DMS153 treated with DMSO at 0.1 percent for 48 hours (cell line): ENCODE measurements at regions not wholly inside any gene's neighbourhood (a gene's known extent, or its start where the extent isn't known, plus 50 kb on each side); places are given as distances from the start of the nearest gene placed in this dataset.
A peak's percentile ranks its signal among the peaks of the same experiment; 100 is the strongest.
"Not testable (repeated sequence)": the region's sequence is repeated elsewhere in the genome, so short reads cannot be mapped to it uniquely, and the experiment has no call there.

Experiments used
- DNase-seq: peaks from one replicate; lab custom pipeline; 2025; ENCODE audit not compliant: unreplicated experiment; lab: John Stamatoyannopoulos, UW

DNA sequence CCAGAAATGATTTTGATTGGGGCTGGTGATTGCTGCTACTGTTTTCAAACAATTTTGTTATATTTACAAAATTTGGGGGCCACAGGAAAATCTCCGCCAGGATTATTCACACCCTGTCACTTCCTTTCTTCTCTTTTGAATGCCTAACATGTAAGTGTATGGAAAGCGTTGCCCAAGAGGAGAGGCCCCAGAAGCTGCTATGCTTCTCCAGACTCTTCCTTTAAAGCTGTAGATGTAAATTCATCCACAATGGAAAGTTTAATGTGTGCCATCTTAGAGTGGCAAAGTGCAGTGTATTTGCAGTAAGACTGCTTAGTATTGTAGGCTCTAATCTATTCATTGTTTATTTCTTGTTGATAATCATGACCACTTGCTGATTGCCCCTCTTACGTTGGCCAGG, 136.7 kb upstream of the LRIG3 start:
- DNase-seq = no peak

DNA sequence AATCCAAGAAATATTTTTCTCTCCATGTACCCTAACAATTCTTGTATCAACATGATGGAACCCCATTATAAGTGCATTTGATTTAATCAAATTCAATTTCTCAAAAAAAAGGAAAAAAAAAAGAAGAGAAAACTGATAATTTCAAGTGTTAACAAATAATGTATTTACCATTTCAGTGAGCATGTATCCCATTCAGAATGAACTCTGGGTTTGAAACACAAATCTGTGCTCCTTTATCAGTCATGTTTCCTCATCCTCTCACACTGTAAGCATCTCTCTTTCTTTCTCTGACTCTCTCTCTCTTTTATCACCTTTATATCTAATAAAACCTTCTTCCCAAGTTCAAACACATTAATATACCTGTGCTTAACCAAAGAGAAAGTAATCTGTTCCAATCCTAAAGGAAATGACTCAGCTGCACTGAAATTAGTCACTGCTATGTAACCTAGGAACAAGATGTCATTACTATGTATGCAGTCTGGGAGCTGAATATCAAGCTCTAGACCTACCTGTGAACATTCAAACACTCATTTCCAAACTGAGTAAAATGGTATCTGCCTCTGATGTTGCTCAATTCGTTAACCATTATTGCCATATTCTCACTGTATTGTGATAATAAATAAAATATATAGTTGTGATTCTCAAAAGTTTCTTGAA, 135.0 kb upstream of the LRIG3 start:
- no peak for DNase-seq

DNA sequence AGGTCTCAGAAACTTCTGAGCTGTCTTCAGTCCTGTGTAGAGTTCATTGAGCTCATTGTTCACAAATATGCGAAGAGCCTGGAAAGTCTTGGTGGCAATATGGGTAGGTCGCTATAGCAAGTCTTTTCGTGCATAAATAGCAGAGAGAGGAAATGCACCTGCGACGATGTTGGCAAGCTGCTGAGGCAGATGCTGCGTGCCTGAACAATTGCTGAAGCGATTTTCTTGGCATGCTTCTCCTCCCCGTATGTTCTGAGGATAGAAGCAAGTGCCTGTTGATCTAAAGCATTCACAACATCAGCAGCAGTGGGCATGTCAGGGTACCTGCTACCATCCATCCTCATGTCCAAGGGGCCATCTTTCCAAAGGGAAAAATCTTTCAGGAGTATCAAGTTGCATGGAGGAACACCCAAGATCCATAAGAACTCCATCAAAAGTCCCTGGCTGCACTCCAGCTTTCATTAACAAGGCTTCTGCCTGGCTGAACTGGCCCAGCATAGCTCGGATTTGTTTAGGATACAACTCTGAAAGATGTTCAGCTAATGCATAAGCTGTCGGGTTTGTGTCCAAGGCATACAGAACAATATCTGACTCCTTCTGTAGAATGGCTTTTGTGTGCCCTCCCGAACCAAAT, 133.1 kb upstream of the LRIG3 start:
- DNase-seq = not testable (repeated sequence)

DNA sequence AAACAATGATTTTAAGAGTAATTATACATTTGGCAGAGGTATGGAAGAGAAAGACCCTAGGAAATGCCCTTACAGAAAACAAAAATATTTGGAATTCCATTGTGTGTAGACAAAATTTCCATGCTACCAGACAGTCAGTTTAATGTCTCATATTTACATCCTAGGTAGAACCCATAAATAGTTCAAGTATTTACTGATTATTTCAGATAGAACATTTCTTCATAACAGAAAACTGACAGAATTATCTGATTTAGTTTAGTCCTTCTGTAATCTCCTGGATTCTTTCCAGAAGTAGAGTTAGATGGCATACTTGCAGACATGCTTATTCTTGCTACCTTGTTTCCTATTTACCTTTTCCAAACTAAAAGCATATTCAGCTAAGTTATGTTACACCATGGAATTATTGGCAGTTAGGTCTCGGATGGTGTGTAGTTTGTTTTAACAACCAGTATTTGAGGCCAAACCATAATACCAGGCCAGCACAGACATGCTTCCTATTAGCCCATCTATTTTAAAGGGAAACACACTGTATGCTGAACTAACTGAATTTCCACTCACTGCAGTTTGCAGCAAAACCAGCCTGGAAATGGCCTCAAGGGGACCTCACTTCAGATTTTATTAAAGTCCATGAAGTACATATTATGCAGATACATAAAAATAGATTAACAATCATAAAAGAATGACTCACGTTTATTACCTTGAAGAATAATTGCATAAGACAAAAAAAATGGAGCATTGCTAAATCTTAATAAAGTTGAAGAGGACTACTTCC, 126.6 kb upstream of the LRIG3 start:
- no peak for DNase-seq

DNA sequence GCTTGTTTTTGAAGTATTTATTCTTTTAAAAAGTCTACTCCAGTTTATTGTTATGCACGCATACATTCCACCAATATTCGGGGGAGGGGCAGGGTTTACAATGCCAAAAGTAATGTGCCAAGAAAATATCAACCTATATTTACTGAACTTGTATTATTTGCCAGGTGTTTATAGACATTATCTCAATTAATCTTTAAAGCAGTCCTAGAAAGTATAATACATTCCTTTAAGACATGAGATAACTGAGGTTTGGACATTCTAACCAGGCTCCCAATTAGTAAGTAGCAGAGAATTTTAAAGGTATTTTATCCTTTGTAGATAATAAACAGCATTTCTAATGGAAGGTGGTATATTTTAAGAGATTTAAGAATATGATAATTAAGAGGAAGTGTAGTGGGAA, 124.5 kb upstream of the LRIG3 start:
- no peak for DNase-seq

DNA sequence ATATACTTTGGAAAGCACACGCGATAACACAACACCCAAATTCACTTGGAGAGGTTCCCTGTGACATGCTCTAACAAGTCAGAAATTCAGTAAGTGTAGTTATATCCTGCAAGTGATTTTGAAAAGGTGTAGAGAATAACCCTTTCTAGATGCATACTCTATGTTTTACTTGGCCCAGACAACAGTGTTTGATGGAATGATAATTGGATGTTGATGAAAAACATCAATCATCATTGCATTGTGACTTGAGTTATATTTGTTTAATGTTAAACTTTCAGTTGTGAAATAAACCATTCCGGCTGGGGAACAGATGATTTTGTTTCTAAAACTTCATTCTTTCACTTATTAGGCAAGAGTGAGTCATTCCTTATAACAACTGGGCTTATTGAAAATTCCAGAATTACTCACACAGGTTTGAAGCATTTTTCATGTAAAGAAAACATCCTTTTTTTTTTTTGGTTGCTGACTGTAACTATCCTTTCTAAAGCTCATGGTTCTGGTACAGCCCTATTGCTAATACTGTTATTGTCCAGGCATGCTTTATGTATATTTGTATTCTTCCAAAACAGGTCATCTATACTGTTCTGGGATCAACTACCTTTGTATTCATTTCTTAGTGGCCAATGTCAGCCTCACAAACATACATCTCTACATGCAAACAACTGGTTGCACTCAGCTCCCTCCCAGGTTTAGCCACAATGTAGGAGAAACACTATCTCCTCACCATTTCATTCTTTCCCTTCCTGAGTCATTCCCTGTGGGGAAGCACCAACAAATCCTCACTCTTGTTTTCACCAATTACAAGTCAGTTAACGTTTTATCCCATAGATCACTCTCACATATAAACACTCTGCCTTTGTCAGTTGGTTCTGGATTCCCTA, 121.2 kb upstream of the LRIG3 start:
- no peak for DNase-seq

DNA sequence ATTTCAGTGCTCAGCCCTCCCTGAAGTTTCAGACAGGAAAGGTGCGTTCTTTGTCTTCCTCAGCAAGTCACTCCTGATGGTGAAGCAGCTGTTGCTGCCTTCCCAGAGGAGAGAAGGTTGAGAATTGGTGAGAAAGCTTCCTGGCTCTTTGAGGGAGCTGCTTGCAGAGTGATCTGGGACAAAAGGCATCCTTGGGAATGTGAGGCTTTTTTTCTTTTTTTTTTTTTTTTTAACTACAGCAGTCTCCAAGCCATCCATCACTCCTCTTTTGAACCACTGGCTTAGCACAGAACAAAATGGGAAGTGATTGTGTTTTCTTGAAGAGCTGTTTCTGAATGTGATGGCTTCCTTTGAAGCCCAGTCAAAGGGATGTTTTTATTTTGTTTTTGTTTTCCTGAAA, 120.4 kb upstream of the LRIG3 start:
- DNase-seq = no peak

DNA sequence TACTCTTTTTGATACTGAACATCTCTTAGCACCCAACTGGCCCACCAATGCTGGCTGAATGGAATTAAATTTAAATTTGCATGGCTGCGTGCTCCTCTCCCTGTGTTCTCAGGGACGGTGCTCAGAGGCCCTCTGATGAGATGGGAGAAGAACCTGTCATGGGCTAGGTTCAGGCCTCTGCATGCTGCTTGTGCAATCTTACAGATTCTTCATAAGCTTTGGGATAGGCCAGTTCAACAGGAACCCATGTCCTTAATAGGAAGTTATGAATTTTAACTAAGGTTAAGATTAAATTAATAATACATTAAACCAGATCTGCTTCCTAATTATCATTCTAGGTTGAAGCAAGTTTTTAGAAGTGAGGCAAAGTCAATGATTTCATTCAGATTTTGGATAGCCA, 119.7 kb upstream of the LRIG3 start:
- no peak for DNase-seq

DNA sequence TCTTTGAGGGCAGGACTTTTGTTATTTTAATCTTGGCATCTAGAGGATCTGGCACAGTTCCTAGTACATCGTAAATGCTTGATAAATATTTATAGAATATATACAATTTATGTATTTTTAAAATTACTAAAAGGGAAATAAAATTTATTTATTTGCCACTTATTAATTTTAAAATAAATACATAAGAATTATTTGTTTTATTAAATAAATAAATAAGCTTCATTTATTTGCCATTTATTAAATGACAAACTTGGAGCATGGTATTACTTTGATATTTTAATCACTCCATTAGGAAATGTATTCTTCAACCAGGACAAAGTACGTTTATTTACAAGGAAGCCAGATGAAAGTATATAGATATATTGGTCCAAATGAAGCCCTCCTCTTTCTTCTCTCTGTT, 118.7 kb upstream of the LRIG3 start:
- DNase-seq = no peak

DNA sequence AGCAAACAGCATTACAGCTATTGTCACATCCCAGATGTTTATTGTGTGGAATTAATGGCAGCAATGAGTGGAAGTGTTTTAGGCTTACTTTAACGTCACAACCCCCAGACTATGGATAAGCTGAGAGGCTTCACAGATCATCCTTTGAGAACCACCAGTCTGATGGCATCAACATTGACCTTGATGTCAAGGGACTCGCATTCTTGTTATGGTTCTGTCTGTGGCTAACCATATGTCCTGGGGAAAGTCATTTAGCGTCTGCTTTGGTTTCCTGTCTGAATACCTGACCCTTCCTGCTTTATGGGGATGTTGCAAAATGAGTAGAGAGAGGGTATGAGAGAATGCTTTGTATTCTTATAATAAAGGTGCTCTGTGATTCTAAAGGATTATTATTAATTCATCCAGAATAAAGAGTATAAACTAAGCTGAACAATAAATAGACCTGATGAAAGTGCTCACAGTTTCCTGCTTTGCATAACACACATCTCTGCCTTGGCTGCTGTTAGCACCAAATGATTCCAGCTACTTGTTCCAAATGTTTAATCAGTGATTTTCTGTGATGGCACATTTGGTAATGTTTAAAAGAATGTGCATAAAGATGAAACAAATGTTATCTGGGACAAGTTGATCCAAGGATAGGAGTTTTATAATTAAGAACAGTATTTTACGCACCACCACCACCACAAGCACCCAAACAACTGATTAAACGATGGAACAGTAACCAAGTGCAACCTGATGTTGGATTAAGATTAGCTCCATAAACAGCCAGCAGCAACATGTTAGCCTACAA, 116.9 kb upstream of the LRIG3 start:
- DNase-seq = no peak

DNA sequence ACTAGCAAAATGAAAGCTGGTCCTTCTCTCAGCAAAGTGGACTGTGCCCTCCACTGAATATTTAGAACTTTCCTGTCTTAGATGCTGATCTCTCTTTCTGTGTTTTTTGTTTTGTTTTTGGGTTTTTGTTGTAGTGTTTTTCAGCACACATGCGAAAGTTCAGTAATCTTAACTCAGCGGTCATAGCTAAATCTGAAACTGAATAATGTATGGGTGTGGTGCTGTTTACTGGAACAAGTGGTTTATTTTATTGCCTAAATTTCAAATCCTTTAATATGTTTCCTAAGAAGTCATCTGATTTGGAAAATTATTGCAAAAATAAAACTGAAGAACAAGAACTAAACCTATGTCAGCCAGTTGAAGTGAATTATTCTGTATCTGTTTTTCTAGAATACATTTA, 116.0 kb upstream of the LRIG3 start:
- no peak for DNase-seq

DNA sequence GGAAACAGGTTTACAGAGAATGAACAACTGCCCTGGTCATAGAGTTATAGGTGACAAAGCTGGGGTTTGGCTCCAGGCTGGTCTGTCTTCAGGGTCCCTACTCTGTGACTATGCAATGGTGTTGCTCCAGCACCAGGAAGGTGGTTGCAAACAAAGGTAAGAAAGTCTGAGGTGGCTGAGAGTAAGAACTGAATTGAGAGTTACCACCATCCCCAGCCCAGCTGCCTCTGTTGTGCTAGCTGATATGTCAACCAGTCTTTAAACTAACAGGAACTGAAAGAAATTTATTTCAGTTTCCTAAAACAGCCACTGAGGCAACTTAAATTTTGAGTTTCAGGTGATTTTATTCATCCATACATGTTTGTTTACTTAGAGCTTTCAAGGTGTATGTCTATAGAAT, 111.0 kb upstream of the LRIG3 start:
- DNase-seq = no peak

DNA sequence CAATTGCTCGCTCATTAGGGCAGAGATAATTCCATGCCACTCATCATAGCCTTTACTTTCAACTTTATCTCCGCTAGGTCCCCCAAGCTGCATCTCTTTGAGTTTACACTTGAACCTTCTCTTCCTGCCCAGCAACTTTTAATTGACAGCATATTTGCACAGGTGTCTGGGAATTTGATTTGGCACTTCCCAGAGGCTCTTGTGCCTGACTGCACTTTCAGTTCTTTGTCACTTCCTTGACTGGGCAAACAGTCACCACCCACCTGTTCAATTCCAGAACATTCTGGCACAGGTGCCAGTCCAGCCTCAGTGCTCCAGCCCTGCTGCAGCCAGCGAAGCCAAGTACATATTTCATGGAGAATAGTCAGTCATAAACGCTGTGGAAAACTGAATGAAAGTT, 110.1 kb upstream of the LRIG3 start:
- peak; percentile 7 for DNase-seq

DNA sequence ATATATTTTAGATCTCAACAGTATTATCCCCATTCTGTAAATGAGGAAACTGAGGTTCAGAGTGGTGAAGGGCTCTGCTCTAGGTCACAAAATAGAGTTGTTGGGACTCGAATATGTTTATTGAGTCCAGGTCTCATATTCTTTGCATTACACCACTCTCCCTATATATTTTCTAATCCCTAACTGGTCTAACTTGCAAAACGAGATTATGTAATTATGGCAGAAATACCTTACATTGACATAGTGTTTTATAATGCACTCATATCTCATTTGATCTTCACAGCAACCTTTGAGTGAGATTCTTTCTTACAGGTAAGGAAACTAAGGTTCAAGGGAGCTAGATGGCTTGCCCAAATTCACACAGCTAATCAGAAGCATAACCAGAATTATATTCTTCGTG, 106.9 kb upstream of the LRIG3 start:
- DNase-seq = no peak

DNA sequence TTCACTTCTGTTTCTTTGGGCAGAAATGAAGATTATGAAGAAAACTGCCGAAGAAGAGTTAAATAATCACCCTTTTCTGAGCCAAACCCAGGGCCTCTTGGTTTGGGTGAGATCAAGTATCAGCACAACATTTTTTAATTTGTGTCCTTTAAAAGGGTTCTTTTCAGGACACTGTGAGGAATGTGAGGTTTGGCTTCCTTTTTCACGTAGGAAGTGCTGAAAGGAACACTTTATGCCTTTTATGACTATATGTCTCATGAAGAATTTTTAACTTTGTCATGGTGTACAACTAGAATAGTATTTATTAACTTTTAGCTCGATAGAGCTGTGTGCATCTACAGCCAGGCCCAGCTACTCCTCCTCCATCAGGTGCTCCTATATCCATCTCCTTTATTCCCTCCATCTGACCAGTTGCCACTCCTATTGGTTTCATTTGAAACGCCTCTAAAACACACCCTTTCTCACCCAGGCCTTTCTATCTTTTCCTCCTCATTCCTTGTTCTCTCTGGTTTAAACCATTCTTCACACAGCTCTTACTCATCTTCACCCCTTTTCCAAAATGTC, 103.6 kb upstream of the LRIG3 start:
- no peak for DNase-seq

DNA sequence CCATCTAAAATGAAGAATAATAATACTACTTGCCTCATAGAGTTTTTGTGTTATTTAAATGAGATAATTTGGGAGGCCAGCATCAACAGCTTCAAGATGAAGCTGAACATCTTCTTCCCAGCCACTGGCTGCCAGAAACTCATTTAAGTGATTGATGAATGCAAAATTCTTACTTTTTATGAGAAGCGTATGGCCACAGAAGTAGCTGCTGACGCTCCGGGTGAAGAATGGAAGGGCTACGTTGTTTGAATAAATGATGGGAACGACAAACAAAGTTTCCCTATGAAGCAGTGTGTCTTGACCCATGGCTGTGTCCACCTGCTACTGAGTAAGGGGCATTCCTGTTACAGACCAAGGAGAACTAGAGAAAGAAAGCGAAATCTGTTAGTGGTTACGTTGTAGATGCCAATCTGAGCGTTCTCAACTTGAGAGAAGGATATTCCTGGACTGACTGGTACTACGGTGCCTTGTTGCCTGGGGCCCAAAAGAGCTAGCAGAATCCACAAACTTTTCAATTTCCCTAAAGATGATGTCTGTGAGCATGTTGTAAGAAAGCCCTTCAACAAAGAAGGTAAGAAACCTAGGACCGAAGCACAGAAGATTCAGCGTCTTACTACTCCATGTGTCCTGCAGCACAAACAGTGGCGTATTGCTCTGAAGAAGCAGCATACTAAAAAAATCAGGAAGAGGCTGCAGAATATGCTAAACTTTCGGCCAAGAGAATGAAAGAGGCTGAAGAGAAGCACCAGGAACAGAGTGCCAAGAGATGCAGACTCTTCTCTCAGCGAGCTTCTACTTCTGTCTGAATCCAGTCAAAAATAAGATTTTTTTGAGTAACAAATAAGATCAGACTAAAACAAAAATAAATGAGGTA, 100.0 kb upstream of the LRIG3 start:
- no peak for DNase-seq

DNA sequence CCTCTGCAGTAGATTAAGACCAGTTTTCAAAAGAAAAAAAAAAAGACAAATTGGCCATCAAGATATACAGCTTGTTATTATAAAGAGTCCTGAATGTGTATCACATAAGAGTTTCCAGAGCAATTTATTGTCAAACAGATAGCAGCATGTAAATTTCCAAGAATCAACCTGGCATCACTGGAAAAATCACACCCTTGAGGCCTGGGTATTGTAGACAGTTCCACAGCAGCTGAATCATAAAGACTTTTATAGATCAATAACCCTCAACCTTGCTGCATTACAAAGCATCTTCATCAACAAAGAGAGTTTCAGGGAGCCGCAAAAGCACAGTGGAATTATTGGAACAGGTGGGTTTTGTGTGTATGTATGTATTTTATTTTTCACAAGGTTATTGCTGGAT, 94.6 kb upstream of the LRIG3 start:
- DNase-seq = no peak

DNA sequence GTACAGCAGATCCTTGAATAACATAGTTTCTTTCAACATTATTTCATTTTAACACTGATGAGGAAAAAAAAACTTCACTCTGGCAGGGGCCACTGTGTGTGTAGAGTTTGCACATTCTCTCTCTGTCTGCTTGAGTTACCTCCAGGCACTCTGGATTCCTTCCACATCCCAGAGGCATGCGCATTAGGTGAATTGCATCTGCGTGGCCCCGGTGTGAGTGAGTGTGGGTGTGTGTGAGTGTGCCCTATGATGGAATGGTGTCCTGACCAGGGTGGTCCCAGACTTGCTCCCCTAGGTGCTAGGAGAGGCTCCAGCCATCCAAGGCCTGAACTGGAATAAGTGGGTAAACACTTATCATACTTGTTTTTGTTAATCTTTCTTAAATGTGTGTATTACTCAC, 90.6 kb upstream of the LRIG3 start:
- DNase-seq = no peak

DNA sequence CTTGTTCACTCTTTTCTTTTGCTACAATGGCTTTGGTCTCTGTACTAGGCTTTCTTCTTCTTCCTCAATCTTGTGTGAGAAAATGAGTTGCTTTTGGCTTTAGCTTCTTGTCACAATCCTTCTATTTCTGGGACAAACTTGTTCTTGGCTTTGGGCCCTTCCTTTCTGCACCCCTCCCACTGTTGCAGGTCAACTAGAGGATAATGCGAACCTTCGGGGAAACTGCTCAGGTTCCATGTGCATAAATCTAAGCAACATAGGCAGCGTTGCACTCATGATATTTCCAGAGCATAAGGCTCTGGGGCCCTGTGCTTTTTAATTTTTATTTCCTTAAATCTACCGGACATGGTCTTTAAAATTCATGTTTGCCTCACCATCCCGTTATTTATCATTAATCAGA, 89.8 kb upstream of the LRIG3 start:
- DNase-seq = no peak
